GM19193 (cell line): ENCODE measurements at regions not wholly inside any gene's neighbourhood (a gene's known extent, or its start where the extent isn't known, plus 50 kb on each side); places are given as distances from the start of the nearest gene placed in this dataset.

Experiments
- POLR2A ChIP-seq: IDR thresholded peaks from 4 replicates; pipeline ENCODE4 v1.6.1; 2011; ENCODE audit not compliant: insufficient read depth, insufficient read length; ENCODE audit errors: extremely low read depth

GRCh38 chr11:115941481-115941993 lies 437.3 kb upstream of the CADM1 start:
- no peak for TF ChIP-seq POLR2A

GRCh38 chr11:115941044-115941443 lies 436.8 kb upstream of the CADM1 start:
- no peak for TF ChIP-seq POLR2A

- TF ChIP-seq POLR2A, result no peak
Observed at GRCh38 chr11:115939731-115940421, 435.7 kb upstream of the CADM1 start.

GRCh38 chr11:115939104-115939730 lies 435.0 kb upstream of the CADM1 start:
- TF ChIP-seq POLR2A, result no peak

GRCh38 chr11:115933564-115933963 lies 429.3 kb upstream of the CADM1 start:
- TF ChIP-seq POLR2A, result no peak

- TF ChIP-seq POLR2A, result no peak
Observed at GRCh38 chr11:115931548-115932083, 427.4 kb upstream of the CADM1 start.

GRCh38 chr11:115930886-115931547 lies 426.8 kb upstream of the CADM1 start:
- no peak for TF ChIP-seq POLR2A

- TF ChIP-seq POLR2A, result no peak
Observed at GRCh38 chr11:115930291-115930690, 426.1 kb upstream of the CADM1 start.

GRCh38 chr11:115929618-115930129 lies 425.5 kb upstream of the CADM1 start:
- no peak for TF ChIP-seq POLR2A

GRCh38 chr11:115928811-115929210 lies 424.6 kb upstream of the CADM1 start:
- no peak for TF ChIP-seq POLR2A

GRCh38 chr11:115927823-115928329 lies 423.7 kb upstream of the CADM1 start:
- TF ChIP-seq POLR2A, result peak; percentile 49

- TF ChIP-seq POLR2A, result no peak
Observed at GRCh38 chr11:115926601-115927000, 422.4 kb upstream of the CADM1 start.

- no peak for TF ChIP-seq POLR2A
Observed at GRCh38 chr11:115926138-115926537, 421.9 kb upstream of the CADM1 start.

GRCh38 chr11:115925568-115926090 lies 421.4 kb upstream of the CADM1 start:
- no peak for TF ChIP-seq POLR2A
